GM23248 (cell line): ENCODE measurements at regions not wholly inside any gene's neighbourhood (a gene's known extent, or its start where the extent isn't known, plus 50 kb on each side); places are given as distances from the start of the nearest gene placed in this dataset.

Experiments used
- DNase-seq: peaks from one replicate; pipeline ENCODE4 v3.0.0-alpha.2; 2015
- H2AFZ ChIP-seq: fragments of 200-600 bp; sonication (generic); 2 replicates; pipeline ENCODE4 v1.6.1; 2016; ENCODE audit warnings: antibody characterized with exemption
- H3F3A ChIP-seq: fragments of 200-600 bp; sonication (generic); 2 replicates; pipeline ENCODE4 v1.6.1; 2016; ENCODE audit warnings: mild to moderate bottlenecking, antibody characterized with exemption, mixed run types; ENCODE audit not compliant: insufficient read depth
- H3K27ac ChIP-seq: fragments of 200-600 bp; sonication (generic); 2 replicates; pipeline ENCODE4 v1.5.1; 2016; ENCODE audit warnings: mild to moderate bottlenecking
- H3K27me3 ChIP-seq: fragments of 200-600 bp; sonication (generic); replicated peaks from 2 replicates; pipeline ENCODE4 v1.6.1; 2016; ENCODE audit warnings: mild to moderate bottlenecking; ENCODE audit not compliant: insufficient read depth
- H3K36me3 ChIP-seq: fragments of 200-600 bp; sonication (generic); 2 replicates; pipeline ENCODE4 v1.6.1; 2016; ENCODE audit warnings: low read depth, mild to moderate bottlenecking
- H3K4me1 ChIP-seq: fragments of 200-600 bp; sonication (generic); 2 replicates; pipeline ENCODE4 v1.6.1; 2016; ENCODE audit warnings: mild to moderate bottlenecking; ENCODE audit not compliant: insufficient read depth
- H3K4me2 ChIP-seq: fragments of 200-600 bp; sonication (generic); one replicate; pipeline ENCODE4 v1.6.1; 2016; ENCODE audit warnings: mild to moderate bottlenecking; ENCODE audit not compliant: unreplicated experiment
- H3K4me3 ChIP-seq: fragments of 200-600 bp; sonication (generic); 2 replicates; pipeline ENCODE4 v1.5.1; 2016; ENCODE audit warnings: mild to moderate bottlenecking
- H3K79me2 ChIP-seq: fragments of 200-600 bp; sonication (generic); 2 replicates; pipeline ENCODE4 v1.6.1; 2016; ENCODE audit warnings: mild to moderate bottlenecking; ENCODE audit not compliant: insufficient read depth
- H3K9ac ChIP-seq: fragments of 200-600 bp; sonication (generic); 2 replicates; pipeline ENCODE4 v1.6.1; 2016; ENCODE audit warnings: mild to moderate bottlenecking
- H3K9me2 ChIP-seq: fragments of 200-600 bp; sonication (generic); 2 replicates; pipeline ENCODE4 v1.6.1; 2016; ENCODE audit warnings: mixed run types, mild to moderate bottlenecking, moderate library complexity; ENCODE audit not compliant: insufficient read depth
- H3K9me3 ChIP-seq: fragments of 200-600 bp; sonication (generic); one replicate; pipeline ENCODE4 v1.6.1; 2017; ENCODE audit warnings: low read depth
- H4K20me1 ChIP-seq: fragments of 200-600 bp; sonication (generic); 2 replicates; pipeline ENCODE4 v1.6.0; 2016; ENCODE audit not compliant: insufficient read depth
- EZH2 ChIP-seq: fragments of 200-600 bp; sonication (generic); IDR thresholded peaks from 2 replicates; pipeline ENCODE4 v1.6.1; 2018; ENCODE audit warnings: antibody characterized with exemption, mild to moderate bottlenecking; ENCODE audit not compliant: insufficient read depth, poor library complexity, severe bottlenecking
- EZH2phosphoT487 ChIP-seq: fragments of 200-600 bp; sonication (generic); IDR thresholded peaks from 2 replicates; pipeline ENCODE4 v1.6.1; 2018; ENCODE audit warnings: antibody characterized with exemption, moderate library complexity, mild to moderate bottlenecking, low read depth; ENCODE audit not compliant: insufficient read depth
- WGBS, 2 experiments: methylation state at CpG; one replicate each; pipeline ENCODE4 v1.1.6; 2015 to 2017; ENCODE audit warnings: low lambda C conversion rate in 2 of 2, low coverage in 1 of 2; ENCODE audit errors: missing lambda C conversion rate in 2 of 2; 5-methylcytosine and 5-hydroxymethylcytosine counted together
- in situ Hi-C: fragments of 300-500 bp; cut with MboI; formaldehyde crosslinking; loops from 2 replicates; pipeline ENCODE4 v1.15.0; 2020

- H3K27me3 ChIP-seq, result no peaks in the 10 kb centered on the region
- no peak overlapping the region for H3K9ac ChIP-seq
- DNase-seq, result no peak
- TF ChIP-seq EZH2, result no peak
- no peaks in the 10 kb centered on the region for H3F3A ChIP-seq
- in situ Hi-C loops, result no loop called here
- H3K79me2 ChIP-seq, result no peaks in the 10 kb centered on the region
- whole genome bisulfite sequencing, 2 experiments, result 36 to 44% methylated on average over 2 of the region's 2 CpGs
- H2AFZ ChIP-seq, result no peak overlapping the region
- no peaks in the 10 kb centered on the region for H4K20me1 ChIP-seq
- H3K9me3 ChIP-seq, result no peaks in the 10 kb centered on the region
- H3K4me1 ChIP-seq, result no peaks in the 10 kb centered on the region
- H3K36me3 ChIP-seq, result no peaks in the 10 kb centered on the region
- no peak overlapping the region for H3K27ac ChIP-seq
- H3K4me3 ChIP-seq, result no peak overlapping the region
- H3K4me2 ChIP-seq, result no peak overlapping the region
- no peaks in the 10 kb centered on the region for H3K9me2 ChIP-seq
Observed at GRCh38 chr13:89920461-89920860, 1427.0 kb upstream of the MIR17HG start.

GRCh38 chr13:89923052-89923451 is 1424.4 kb upstream of the MIR17HG start:
- 91% methylated on average over 2 of the region's 2 CpGs for WGBS, 2 experiments
- H3K9ac ChIP-seq, result no peak overlapping the region
- H3K9me3 ChIP-seq, result no peaks in the 10 kb centered on the region
- H3K4me2 ChIP-seq, result no peak overlapping the region
- H3K27me3 ChIP-seq, result no peaks in the 10 kb centered on the region
- no peak overlapping the region for H3K4me3 ChIP-seq
- H3K4me1 ChIP-seq, result no peaks in the 10 kb centered on the region
- H4K20me1 ChIP-seq, result no peaks in the 10 kb centered on the region
- H3K79me2 ChIP-seq, result no peaks in the 10 kb centered on the region
- H3K27ac ChIP-seq, result no peak overlapping the region
- H3K9me2 ChIP-seq, result no peaks in the 10 kb centered on the region
- no peak for TF ChIP-seq EZH2
- TF ChIP-seq EZH2phosphoT487, result no peak
- no peaks in the 10 kb centered on the region for H3K36me3 ChIP-seq
- DNase-seq, result no peak
- H3F3A ChIP-seq, result no peaks in the 10 kb centered on the region
- in situ Hi-C loops, result no loop called here
- no peak overlapping the region for H2AFZ ChIP-seq

- 92 to 94% methylated on average over 2 of the region's 2 CpGs for WGBS, 2 experiments
- H3K27ac ChIP-seq, result no peak overlapping the region
- H3K4me1 ChIP-seq, result no peaks in the 10 kb centered on the region
- no peaks in the 10 kb centered on the region for H3K27me3 ChIP-seq
- no peaks in the 10 kb centered on the region for H3K79me2 ChIP-seq
- no peak overlapping the region for H3K4me3 ChIP-seq
- no peaks in the 10 kb centered on the region for H4K20me1 ChIP-seq
- H3K9ac ChIP-seq, result no peak overlapping the region
- no peaks in the 10 kb centered on the region for H3F3A ChIP-seq
- no peaks in the 10 kb centered on the region for H3K9me2 ChIP-seq
- no peak overlapping the region for H2AFZ ChIP-seq
- in situ Hi-C loops, result no loop called here
- no peaks in the 10 kb centered on the region for H3K9me3 ChIP-seq
- no peak overlapping the region for H3K4me2 ChIP-seq
- H3K36me3 ChIP-seq, result no peaks in the 10 kb centered on the region
- TF ChIP-seq EZH2phosphoT487, result no peak
- TF ChIP-seq EZH2, result no peak
- DNase-seq, result peak; percentile 60
Observed at GRCh38 chr13:89923736-89924135, 1423.8 kb upstream of the MIR17HG start.

- 1 to 9% methylated on average over 2 of the region's 2 CpGs for WGBS, 2 experiments
- H3K4me1 ChIP-seq, result no peaks in the 10 kb centered on the region
- H3K4me3 ChIP-seq, result no peak overlapping the region
- in situ Hi-C loops, result no loop called here
- H3F3A ChIP-seq, result no peaks in the 10 kb centered on the region
- DNase-seq, result peak; percentile 42
- H3K4me2 ChIP-seq, result no peak overlapping the region
- no peak for TF ChIP-seq EZH2phosphoT487
- TF ChIP-seq EZH2, result no peak
- 0 out of 2 replicates have a peak overlapping the region, but pooled peaks have one; percentile 8 for H2AFZ ChIP-seq
- no peaks in the 10 kb centered on the region for H4K20me1 ChIP-seq
- no peaks in the 10 kb centered on the region for H3K36me3 ChIP-seq
- no peak overlapping the region for H3K9ac ChIP-seq
- no peaks in the 10 kb centered on the region for H3K79me2 ChIP-seq
- no peaks in the 10 kb centered on the region for H3K9me3 ChIP-seq
- no peak overlapping the region for H3K27ac ChIP-seq
- no peaks in the 10 kb centered on the region for H3K9me2 ChIP-seq
- no peaks in the 10 kb centered on the region for H3K27me3 ChIP-seq
Observed at GRCh38 chr13:89925107-89925506, 1422.4 kb upstream of the MIR17HG start.

- no peak overlapping the region for H2AFZ ChIP-seq
- H3K4me1 ChIP-seq, result no peaks in the 10 kb centered on the region
- no peaks in the 10 kb centered on the region for H3K36me3 ChIP-seq
- TF ChIP-seq EZH2phosphoT487 (no peak), EZH2 (no peak)
- no peak overlapping the region for H3K9ac ChIP-seq
- H3K9me3 ChIP-seq, result no peaks in the 10 kb centered on the region
- no peak overlapping the region for H3K27ac ChIP-seq
- H3K79me2 ChIP-seq, result no peaks in the 10 kb centered on the region
- H3F3A ChIP-seq, result no peaks in the 10 kb centered on the region
- in situ Hi-C loops, result no loop called here
- 58 to 62% methylated on average over 2 of the region's 2 CpGs for WGBS, 2 experiments
- H3K4me2 ChIP-seq, result no peak overlapping the region
- no peaks in the 10 kb centered on the region for H3K9me2 ChIP-seq
- DNase-seq, result no peak
- H3K27me3 ChIP-seq, result no peaks in the 10 kb centered on the region
- H3K4me3 ChIP-seq, result no peak overlapping the region
- H4K20me1 ChIP-seq, result no peaks in the 10 kb centered on the region
Observed at GRCh38 chr13:89930861-89931260, 1416.6 kb upstream of the MIR17HG start.
